DND-41 (cell line): ENCODE measurements at regions not wholly inside any gene's neighbourhood (a gene's known extent, or its start where the extent isn't known, plus 50 kb on each side); places are given as distances from the start of the nearest gene placed in this dataset.

Source experiments
- ATAC-seq: fragments of 200-7000 bp; cut with Tn5 transposase; 3 replicates; pipeline ENCODE4 v1.9.1; 2021; ENCODE audit warnings: low read depth; ENCODE audit not compliant: insufficient read depth
- DNase-seq: peaks from one replicate; pipeline ENCODE4 v3.0.0-alpha.2; 2020
- H2AFZ ChIP-seq: 2 replicates; pipeline ENCODE4 v1.6.0; 2012; ENCODE audit warnings: low read depth, low read length
- H3K27ac ChIP-seq: 2 replicates; pipeline ENCODE4 v1.5.1; 2012; ENCODE audit warnings: low read length, inconsistent platforms
- H3K27me3 ChIP-seq: fragments of 200-600 bp; sonication (generic); 2 replicates; pipeline ENCODE4 v1.6.0; 2012; ENCODE audit warnings: low read length, mild to moderate bottlenecking, inconsistent platforms; ENCODE audit not compliant: insufficient read depth, poor library complexity
- H3K36me3 ChIP-seq: 2 replicates; pipeline ENCODE4 v1.5.1; 2012; ENCODE audit warnings: low read length, inconsistent platforms; ENCODE audit not compliant: insufficient read depth
- H3K4me1 ChIP-seq: 2 replicates; pipeline ENCODE4 v1.5.1; 2012; ENCODE audit warnings: mild to moderate bottlenecking, low read length; ENCODE audit not compliant: insufficient read depth
- H3K4me2 ChIP-seq: 2 replicates; pipeline ENCODE4 v1.6.0; 2012; ENCODE audit warnings: mild to moderate bottlenecking, moderate library complexity, low read length, inconsistent platforms; ENCODE audit not compliant: insufficient read depth
- H3K4me3 ChIP-seq, 2 experiments: fragments of 200-600 bp in 1 of 2; shearing (Covaris generic) in 1 of 2; 2 replicates each; pipeline ENCODE4 v1.5.1; 2012 to 2016; ENCODE audit warnings: inconsistent platforms in 2 of 2, low read length in 2 of 2, mild to moderate bottlenecking in 2 of 2, low read depth in 1 of 2, moderate library complexity in 1 of 2
- H3K79me2 ChIP-seq: 2 replicates; pipeline ENCODE4 v1.6.0; 2012; ENCODE audit warnings: low read length, inconsistent platforms; ENCODE audit not compliant: insufficient read depth
- H3K9ac ChIP-seq: 2 replicates; pipeline ENCODE4 v1.6.0; 2012; ENCODE audit warnings: low read depth, mild to moderate bottlenecking, inconsistent platforms, low read length, moderate library complexity
- H3K9me3 ChIP-seq: 2 replicates; pipeline ENCODE4 v1.5.1; 2012; ENCODE audit warnings: low read length, moderate library complexity, mild to moderate bottlenecking, inconsistent platforms; ENCODE audit not compliant: insufficient read depth, severe bottlenecking
- H4K20me1 ChIP-seq: 2 replicates; pipeline ENCODE4 v1.6.0; 2012; ENCODE audit warnings: low read length; ENCODE audit not compliant: insufficient read depth
- EZH2 ChIP-seq: IDR thresholded peaks from 3 replicates; pipeline ENCODE4 v1.6.1; 2012; ENCODE audit warnings: borderline replicate concordance, low read depth, mild to moderate bottlenecking, moderate library complexity, low read length, inconsistent platforms; ENCODE audit not compliant: severe bottlenecking
- TF ChIP-seq, protein P1 (sequence below): IDR thresholded peaks from 2 replicates; pipeline ENCODE4 v1.5.1; 2012; ENCODE audit warnings: borderline replicate concordance, low read length, moderate library complexity, mild to moderate bottlenecking; ENCODE audit not compliant: poor library complexity, severe bottlenecking; ENCODE audit errors: extremely low read depth

DNA sequence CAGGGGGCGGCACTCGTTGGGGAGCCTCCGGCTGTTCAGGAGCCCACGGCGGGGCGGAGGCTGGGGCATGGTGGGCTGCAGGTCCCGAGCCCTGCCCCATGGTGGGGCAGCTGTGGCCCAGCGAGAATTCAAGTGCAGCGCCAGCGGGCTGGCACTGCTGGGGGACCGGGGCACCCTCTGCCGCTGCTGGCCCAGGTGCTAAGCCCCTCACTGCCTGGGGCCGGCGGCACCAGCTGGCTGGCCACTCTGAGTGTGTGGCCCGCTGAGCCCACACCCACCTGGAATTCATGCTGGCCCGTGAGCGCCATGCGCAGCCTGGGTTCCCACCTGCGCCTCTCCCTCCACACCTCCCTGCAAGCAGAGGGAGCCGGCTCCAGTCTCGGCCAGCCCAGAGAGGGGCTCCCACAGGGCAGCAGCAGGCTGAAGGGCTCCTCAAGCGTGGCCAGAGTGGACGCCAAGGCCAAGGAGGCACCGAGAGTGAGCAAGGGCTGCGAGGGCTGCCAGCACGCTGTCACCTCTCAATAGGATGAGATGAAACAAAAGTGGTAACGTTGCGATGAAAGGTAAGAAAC is 464.9 kb downstream of the PCDH7 start:
- H3K79me2 ChIP-seq = no peaks in the 10 kb centered on the region
- H2AFZ ChIP-seq = no peak overlapping the region
- DNase-seq (no peak), ATAC-seq (no peak)
- H3K4me1 ChIP-seq = no peaks in the 10 kb centered on the region
- H3K4me3 ChIP-seq = no peak overlapping the region
- H3K9me3 ChIP-seq = no peaks in the 10 kb centered on the region
- no peaks in the 10 kb centered on the region for H3K27me3 ChIP-seq
- TF ChIP-seq, protein P1, sequence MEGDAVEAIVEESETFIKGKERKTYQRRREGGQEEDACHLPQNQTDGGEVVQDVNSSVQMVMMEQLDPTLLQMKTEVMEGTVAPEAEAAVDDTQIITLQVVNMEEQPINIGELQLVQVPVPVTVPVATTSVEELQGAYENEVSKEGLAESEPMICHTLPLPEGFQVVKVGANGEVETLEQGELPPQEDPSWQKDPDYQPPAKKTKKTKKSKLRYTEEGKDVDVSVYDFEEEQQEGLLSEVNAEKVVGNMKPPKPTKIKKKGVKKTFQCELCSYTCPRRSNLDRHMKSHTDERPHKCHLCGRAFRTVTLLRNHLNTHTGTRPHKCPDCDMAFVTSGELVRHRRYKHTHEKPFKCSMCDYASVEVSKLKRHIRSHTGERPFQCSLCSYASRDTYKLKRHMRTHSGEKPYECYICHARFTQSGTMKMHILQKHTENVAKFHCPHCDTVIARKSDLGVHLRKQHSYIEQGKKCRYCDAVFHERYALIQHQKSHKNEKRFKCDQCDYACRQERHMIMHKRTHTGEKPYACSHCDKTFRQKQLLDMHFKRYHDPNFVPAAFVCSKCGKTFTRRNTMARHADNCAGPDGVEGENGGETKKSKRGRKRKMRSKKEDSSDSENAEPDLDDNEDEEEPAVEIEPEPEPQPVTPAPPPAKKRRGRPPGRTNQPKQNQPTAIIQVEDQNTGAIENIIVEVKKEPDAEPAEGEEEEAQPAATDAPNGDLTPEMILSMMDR = no peak
- no peak for TF ChIP-seq EZH2
- no peaks in the 10 kb centered on the region for H4K20me1 ChIP-seq
- H3K36me3 ChIP-seq = no peaks in the 10 kb centered on the region
- no peak overlapping the region for H3K27ac ChIP-seq
- H3K4me2 ChIP-seq = no peak overlapping the region
- H3K9ac ChIP-seq = no peak overlapping the region

DNA sequence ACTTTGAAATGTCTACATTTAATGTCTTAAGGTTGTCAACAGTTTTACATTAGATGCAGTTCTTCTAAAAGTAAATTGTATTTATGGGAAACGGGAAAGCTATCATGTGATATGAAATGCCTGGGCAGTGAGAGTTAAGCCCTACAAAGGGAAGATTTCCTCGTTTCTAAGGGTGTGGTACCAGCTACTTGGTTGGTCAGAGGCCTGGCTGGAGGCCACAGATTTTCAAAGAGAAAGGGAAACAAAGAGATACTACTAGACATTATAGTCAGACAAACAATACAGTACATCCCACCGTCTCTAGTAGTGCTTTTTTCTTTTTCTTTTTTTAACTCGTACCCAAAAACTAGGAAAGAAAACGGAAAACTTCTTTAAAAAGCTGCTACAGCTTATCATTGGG is 467.8 kb downstream of the PCDH7 start:
- Histone ChIP-seq H3K27me3 (no peaks in the 10 kb centered on the region), H3K9ac (no peak overlapping the region), H4K20me1 (no peaks in the 10 kb centered on the region), H3K4me3 (no peak overlapping the region), H3K4me2 (no peak overlapping the region), H2AFZ (no peak overlapping the region), H3K36me3 (no peaks in the 10 kb centered on the region), H3K4me1 (no peaks in the 10 kb centered on the region), H3K79me2 (no peaks in the 10 kb centered on the region), H3K27ac (no peak overlapping the region), H3K9me3 (no peaks in the 10 kb centered on the region)
- TF ChIP-seq, protein P1 = no peak
- TF ChIP-seq EZH2 = no peak
- ATAC-seq = no peak
- DNase-seq = no peak

DNA sequence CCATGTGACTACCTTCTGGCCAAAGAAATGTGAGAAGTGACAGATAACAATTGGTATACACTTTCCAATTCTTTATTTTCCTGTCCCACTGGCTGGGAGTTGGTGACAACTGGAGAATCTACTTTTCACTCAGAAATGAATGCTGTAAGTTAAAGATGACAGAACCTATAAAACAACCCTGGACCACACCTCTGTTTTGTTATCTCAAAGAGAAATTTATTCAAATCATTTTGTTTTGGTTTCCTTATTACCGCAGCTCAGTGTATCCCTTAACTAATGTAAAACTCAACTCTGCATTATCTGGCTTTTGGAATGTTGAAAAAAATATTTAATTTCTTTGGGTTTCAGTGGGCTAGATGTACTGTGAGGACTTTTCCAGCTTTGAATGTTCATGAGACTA is 469.8 kb downstream of the PCDH7 start:
- H3K9me3 ChIP-seq = no peaks in the 10 kb centered on the region

More for the DNA sequence above, 469.8 kb downstream of the PCDH7 start:
- TF ChIP-seq EZH2 = no peak
- TF ChIP-seq, protein P1 = no peak
- Histone ChIP-seq H3K36me3 (no peaks in the 10 kb centered on the region), H3K79me2 (no peaks in the 10 kb centered on the region), H3K4me2 (no peak overlapping the region), H3K9ac (no peak overlapping the region), H2AFZ (no peak overlapping the region), H3K4me3 (no peak overlapping the region), H4K20me1 (no peaks in the 10 kb centered on the region), H3K27ac (no peak overlapping the region), H3K4me1 (no peaks in the 10 kb centered on the region), H3K27me3 (no peaks in the 10 kb centered on the region)
- ATAC-seq (no peak), DNase-seq (no peak)
